ENCODE measurements at regions not wholly inside any gene's neighbourhood (a gene's known extent, or its start where the extent isn't known, plus 50 kb on each side); places are given as distances from the start of the nearest gene placed in this dataset.

DNA sequence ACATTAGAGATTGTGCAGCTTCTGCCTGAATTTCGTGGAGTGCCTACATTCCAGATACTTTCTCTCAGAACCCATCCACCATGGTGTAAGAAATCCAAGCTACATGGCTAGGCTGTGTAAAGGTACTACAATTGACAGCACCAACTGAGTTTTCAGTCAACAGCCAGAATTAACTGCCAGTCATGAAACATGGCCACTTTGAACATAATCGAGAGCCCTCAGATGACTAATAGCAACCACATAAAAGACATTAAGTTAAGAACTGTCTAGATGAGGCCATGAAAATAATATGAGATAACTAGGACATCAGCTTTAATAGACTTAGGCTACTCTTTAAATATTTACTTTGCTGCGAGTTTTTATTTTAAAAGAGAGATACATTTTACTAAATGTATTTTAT is 1106.8 kb upstream of the LRRTM3 start:
- H3K27ac ChIP-seq (ENCODE audit: low read depth, low read length, poor library complexity, severe bottlenecking), result no peak overlapping the region
- no peak overlapping the region for H2AFZ ChIP-seq (ENCODE audit: low read length)
- no peak overlapping the region for H3K4me2 ChIP-seq (ENCODE audit: low read length)
- no peaks in the 10 kb centered on the region for H3F3A ChIP-seq (ENCODE audit: insufficient read depth, low read length)
- no peak overlapping the region for H3K9ac ChIP-seq (ENCODE audit: low read length)
- no peaks in the 10 kb centered on the region for H3K9me2 ChIP-seq (ENCODE audit: low read depth, low read length)
- H3K36me3 ChIP-seq (ENCODE audit: insufficient read depth, low read length), result no peaks in the 10 kb centered on the region
- no peaks in the 10 kb centered on the region for H3K79me2 ChIP-seq (ENCODE audit: insufficient read depth, low read length)
- H3K27me3 ChIP-seq (ENCODE audit: insufficient read depth, low read length), result no peaks in the 10 kb centered on the region
- H3K4me3 ChIP-seq (ENCODE audit: low read depth, low read length, poor library complexity, severe bottlenecking), result no peak overlapping the region
- no peaks in the 10 kb centered on the region for H3K9me3 ChIP-seq (ENCODE audit: low read length)
- no peaks in the 10 kb centered on the region for H3K4me1 ChIP-seq (ENCODE audit: insufficient read depth, low read length, severe bottlenecking)
- no peaks in the 10 kb centered on the region for H4K20me1 ChIP-seq (ENCODE audit: insufficient read depth, low read length)
- TF ChIP-seq, protein P1, sequence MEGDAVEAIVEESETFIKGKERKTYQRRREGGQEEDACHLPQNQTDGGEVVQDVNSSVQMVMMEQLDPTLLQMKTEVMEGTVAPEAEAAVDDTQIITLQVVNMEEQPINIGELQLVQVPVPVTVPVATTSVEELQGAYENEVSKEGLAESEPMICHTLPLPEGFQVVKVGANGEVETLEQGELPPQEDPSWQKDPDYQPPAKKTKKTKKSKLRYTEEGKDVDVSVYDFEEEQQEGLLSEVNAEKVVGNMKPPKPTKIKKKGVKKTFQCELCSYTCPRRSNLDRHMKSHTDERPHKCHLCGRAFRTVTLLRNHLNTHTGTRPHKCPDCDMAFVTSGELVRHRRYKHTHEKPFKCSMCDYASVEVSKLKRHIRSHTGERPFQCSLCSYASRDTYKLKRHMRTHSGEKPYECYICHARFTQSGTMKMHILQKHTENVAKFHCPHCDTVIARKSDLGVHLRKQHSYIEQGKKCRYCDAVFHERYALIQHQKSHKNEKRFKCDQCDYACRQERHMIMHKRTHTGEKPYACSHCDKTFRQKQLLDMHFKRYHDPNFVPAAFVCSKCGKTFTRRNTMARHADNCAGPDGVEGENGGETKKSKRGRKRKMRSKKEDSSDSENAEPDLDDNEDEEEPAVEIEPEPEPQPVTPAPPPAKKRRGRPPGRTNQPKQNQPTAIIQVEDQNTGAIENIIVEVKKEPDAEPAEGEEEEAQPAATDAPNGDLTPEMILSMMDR (IDR thresholded peaks at IDR 0.05; ENCODE audit: low read length), result no peak
- no peak for TF ChIP-seq EZH2 (IDR thresholded peaks at IDR 0.05; ENCODE audit: borderline replicate concordance, low read length)

DNA sequence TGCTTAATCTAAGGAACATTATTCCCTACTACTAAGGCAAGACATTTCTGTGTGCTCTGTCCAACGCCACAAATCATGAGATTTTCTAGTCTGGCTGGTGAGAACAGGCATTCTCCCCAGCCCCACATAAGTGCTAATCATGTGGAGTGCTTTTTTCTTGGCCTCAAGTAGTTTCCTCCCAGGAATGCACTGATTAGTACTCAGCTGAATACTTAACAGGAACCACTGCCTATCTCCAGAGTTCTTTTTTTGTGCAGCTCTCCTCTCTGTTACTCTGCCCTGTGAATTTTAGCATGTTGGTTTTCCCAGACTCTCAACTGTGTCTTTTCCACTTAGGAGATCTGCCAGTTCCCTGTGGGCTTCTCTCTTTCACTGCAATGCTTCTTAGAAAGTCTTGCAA is 1098.5 kb upstream of the LRRTM3 start:
- no peaks in the 10 kb centered on the region for H3K79me2 ChIP-seq (ENCODE audit: insufficient read depth, low read length)
- no peak overlapping the region for H3K27ac ChIP-seq (ENCODE audit: low read depth, low read length, poor library complexity, severe bottlenecking)
- H3K4me1 ChIP-seq (ENCODE audit: insufficient read depth, low read length, severe bottlenecking), result no peaks in the 10 kb centered on the region
- H3K27me3 ChIP-seq (ENCODE audit: insufficient read depth, low read length), result no peaks in the 10 kb centered on the region
- H3K9me3 ChIP-seq (ENCODE audit: low read length), result no peaks in the 10 kb centered on the region
- no peak overlapping the region for H3K4me3 ChIP-seq (ENCODE audit: low read depth, low read length, poor library complexity, severe bottlenecking)
- H4K20me1 ChIP-seq (ENCODE audit: insufficient read depth, low read length), result no peaks in the 10 kb centered on the region
- H3K4me2 ChIP-seq (ENCODE audit: low read length), result no peak overlapping the region
- no peaks in the 10 kb centered on the region for H3K36me3 ChIP-seq (ENCODE audit: insufficient read depth, low read length)
- no peaks in the 10 kb centered on the region for H3F3A ChIP-seq (ENCODE audit: insufficient read depth, low read length)
- no peaks in the 10 kb centered on the region for H3K9me2 ChIP-seq (ENCODE audit: low read depth, low read length)
- TF ChIP-seq, protein P1 (IDR thresholded peaks at IDR 0.05; ENCODE audit: low read length), result no peak
- TF ChIP-seq EZH2 (IDR thresholded peaks at IDR 0.05; ENCODE audit: borderline replicate concordance, low read length), result no peak
- H2AFZ ChIP-seq (ENCODE audit: low read length), result no peak overlapping the region
- no peak overlapping the region for H3K9ac ChIP-seq (ENCODE audit: low read length)

DNA sequence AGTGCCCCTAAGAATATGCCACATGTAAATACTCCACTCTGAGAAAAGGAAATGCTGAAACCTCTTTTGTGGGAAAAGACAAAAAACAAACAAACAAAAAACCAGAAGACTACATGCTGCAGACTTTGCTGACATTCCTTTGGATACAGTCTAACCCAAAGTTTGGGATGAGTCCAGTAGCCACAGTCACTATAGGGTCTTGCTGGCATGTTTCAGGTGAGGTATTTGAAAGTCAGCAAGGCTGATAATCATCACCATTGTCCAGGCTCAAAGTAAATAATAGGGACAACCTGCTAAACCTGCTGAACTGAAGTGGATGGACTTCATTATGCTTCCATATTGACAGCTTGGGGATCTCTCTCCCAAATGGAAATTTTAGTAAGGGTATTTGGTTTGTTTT is 1087.0 kb upstream of the LRRTM3 start:
- Histone ChIP-seq H2AFZ (ENCODE audit: low read length) (no peak overlapping the region), H3K27ac (ENCODE audit: low read depth, low read length, poor library complexity, severe bottlenecking) (no peak overlapping the region), H3K9ac (ENCODE audit: low read length) (no peak overlapping the region), H3K4me3 (ENCODE audit: low read depth, low read length, poor library complexity, severe bottlenecking) (no peak overlapping the region), H3K4me1 (ENCODE audit: insufficient read depth, low read length, severe bottlenecking) (no peaks in the 10 kb centered on the region), H3K27me3 (ENCODE audit: insufficient read depth, low read length) (no peaks in the 10 kb centered on the region), H3K9me3 (ENCODE audit: low read length) (no peaks in the 10 kb centered on the region), H3K79me2 (ENCODE audit: insufficient read depth, low read length) (no peaks in the 10 kb centered on the region), H4K20me1 (ENCODE audit: insufficient read depth, low read length) (no peaks in the 10 kb centered on the region), H3K9me2 (ENCODE audit: low read depth, low read length) (no peaks in the 10 kb centered on the region), H3K36me3 (ENCODE audit: insufficient read depth, low read length) (no peaks in the 10 kb centered on the region), H3F3A (ENCODE audit: insufficient read depth, low read length) (no peaks in the 10 kb centered on the region), H3K4me2 (ENCODE audit: low read length) (no peak overlapping the region)
- TF ChIP-seq, protein P1 (IDR thresholded peaks at IDR 0.05; ENCODE audit: low read length), result no peak
- TF ChIP-seq EZH2 (IDR thresholded peaks at IDR 0.05; ENCODE audit: borderline replicate concordance, low read length), result no peak
